Mucosa of rectum (tissue), 2 donors: ENCODE measurements at regions not wholly inside any gene's neighbourhood (a gene's known extent, or its start where the extent isn't known, plus 50 kb on each side); places are given as distances from the start of the nearest gene placed in this dataset.

Experiments used
- H3K27ac ChIP-seq, 2 donors: one replicate each; pipeline ENCODE4 v1.7.0; 2013; ENCODE audit warnings: inconsistent platforms in 2 of 2, low read depth in 2 of 2, low read length in 2 of 2
- H3K27me3 ChIP-seq, 2 donors: one replicate each; pipeline ENCODE4 v1.7.0; 2013; ENCODE audit warnings: low read length in 2 of 2; ENCODE audit not compliant: control insufficient read depth in 2 of 2, insufficient read depth in 2 of 2
- H3K36me3 ChIP-seq, 2 donors: one replicate each; pipeline ENCODE4 v1.7.0; 2013; ENCODE audit warnings: low read length in 2 of 2; ENCODE audit not compliant: control insufficient read depth in 2 of 2, insufficient read depth in 2 of 2
- H3K4me1 ChIP-seq, 2 donors: one replicate each; pipeline ENCODE4 v1.7.0; 2013; ENCODE audit warnings: low read length in 2 of 2, mild to moderate bottlenecking in 1 of 2; ENCODE audit not compliant: control insufficient read depth in 2 of 2, insufficient read depth in 2 of 2
- H3K4me3 ChIP-seq, 2 donors: one replicate each; pipeline ENCODE4 v1.7.0; 2013; ENCODE audit warnings: low read length in 2 of 2
- H3K9ac ChIP-seq, 2 donors: one replicate each; pipeline ENCODE4 v1.7.0; 2013; ENCODE audit warnings: low read length in 2 of 2, low read depth in 1 of 2, mild to moderate bottlenecking in 1 of 2
- H3K9me3 ChIP-seq, 2 donors: one replicate each; pipeline ENCODE4 v1.7.0; 2013; ENCODE audit warnings: low read length in 2 of 2; ENCODE audit not compliant: control insufficient read depth in 2 of 2
- donor health status: healthy.
- donor health status: Normal muscosa, but diverticular disease.

- Histone ChIP-seq H3K27ac (no peak overlapping the region), H3K9me3 (peaks cover 0 to 2% of the 10 kb centered on the region in 2 donors), H3K9ac (no peak overlapping the region), H3K27me3 (no peaks in the 10 kb centered on the region), H3K36me3 (no peaks in the 10 kb centered on the region), H3K4me3 (no peak overlapping the region), H3K4me1 (no peaks in the 10 kb centered on the region)
These were observed 643.6 kb upstream of the SLITRK1 start for GRCh38 chr13:84525865-84526264.

GRCh38 chr13:84524586-84524985 is 642.3 kb upstream of the SLITRK1 start:
- Histone ChIP-seq H3K9me3 (peaks cover 0 to 2% of the 10 kb centered on the region in 2 donors), H3K27ac (no peak overlapping the region), H3K27me3 (no peaks in the 10 kb centered on the region), H3K4me3 (no peak overlapping the region), H3K4me1 (no peaks in the 10 kb centered on the region), H3K9ac (no peak overlapping the region), H3K36me3 (no peaks in the 10 kb centered on the region)

DNA sequence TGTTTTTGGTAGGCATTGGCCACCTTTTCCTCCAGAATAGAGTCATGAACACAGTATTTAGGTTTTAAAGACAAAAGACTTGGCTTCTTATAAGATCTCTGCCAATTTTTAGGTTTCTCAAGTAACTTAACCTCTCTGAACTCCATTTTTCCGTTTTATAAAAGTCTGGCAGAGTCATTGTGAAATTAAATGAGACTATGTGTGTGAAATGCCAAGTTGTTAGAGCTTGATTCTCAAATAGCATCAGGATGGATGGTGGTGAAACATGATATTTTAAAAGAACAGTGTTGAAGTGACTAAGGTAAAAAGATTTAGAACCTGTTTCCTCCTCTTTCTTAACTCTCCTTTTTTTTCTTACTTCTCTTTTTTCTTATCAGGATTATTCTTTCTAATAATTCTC is 617.7 kb upstream of the SLITRK1 start:
- no peaks in the 10 kb centered on the region for H3K27me3 ChIP-seq
- no peak overlapping the region for H3K4me3 ChIP-seq
- H3K9me3 ChIP-seq, result peaks cover 0 to 4% of the 10 kb centered on the region in 2 donors
- H3K36me3 ChIP-seq, result no peaks in the 10 kb centered on the region
- H3K27ac ChIP-seq, result no peak overlapping the region
- H3K4me1 ChIP-seq, result no peaks in the 10 kb centered on the region
- no peak overlapping the region for H3K9ac ChIP-seq

DNA sequence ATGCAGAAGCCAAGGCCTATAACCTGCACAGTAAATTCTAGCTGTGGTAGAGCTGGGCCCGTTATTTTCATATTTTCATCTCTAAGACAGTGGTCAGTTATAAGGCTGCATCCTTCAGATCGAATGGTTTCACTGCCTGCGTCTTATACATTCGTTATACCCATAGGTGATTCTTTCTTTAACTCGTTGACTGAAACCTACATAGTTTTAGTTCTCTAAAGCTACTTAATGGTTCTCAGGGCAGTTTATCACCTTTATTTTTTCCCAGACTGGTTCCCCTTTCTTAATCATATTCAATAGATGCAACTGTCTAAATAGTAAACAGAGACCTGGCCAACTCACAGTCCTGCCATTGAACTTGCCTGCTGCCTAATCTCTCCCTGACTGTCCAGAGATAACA is 615.3 kb upstream of the SLITRK1 start:
- Histone ChIP-seq H3K27me3 (no peaks in the 10 kb centered on the region), H3K4me3 (no peak overlapping the region), H3K4me1 (no peaks in the 10 kb centered on the region), H3K27ac (no peak overlapping the region), H3K36me3 (no peaks in the 10 kb centered on the region), H3K9ac (no peak overlapping the region), H3K9me3 (peaks cover 0 to 4% of the 10 kb centered on the region in 2 donors)

DNA sequence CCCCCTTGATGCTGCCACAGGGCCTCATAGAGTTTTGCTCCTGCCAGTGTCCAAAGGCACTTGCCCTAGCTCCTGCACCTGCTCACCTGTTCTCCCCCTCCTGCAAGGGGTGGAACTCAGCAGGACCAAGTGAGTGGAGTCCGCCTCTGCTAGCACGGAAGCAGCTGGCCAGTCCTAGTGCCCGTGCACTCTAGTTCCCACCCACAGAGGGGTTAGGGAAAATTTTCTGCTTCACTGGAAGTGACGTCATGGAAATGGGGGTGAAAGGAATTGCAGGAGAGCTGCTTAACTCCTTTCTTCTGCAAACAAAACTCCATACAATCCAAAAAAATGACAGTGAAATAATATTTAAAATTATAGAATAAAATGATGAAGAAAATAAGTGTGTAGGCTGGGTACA is 609.7 kb upstream of the SLITRK1 start:
- Histone ChIP-seq H3K4me3 (no peak overlapping the region), H3K27ac (no peak overlapping the region), H3K9ac (no peak overlapping the region), H3K36me3 (no peaks in the 10 kb centered on the region), H3K27me3 (no peaks in the 10 kb centered on the region), H3K9me3 (peaks cover 0 to 3% of the 10 kb centered on the region in 2 donors), H3K4me1 (no peaks in the 10 kb centered on the region)

- no peak overlapping the region for H3K27ac ChIP-seq
- no peak overlapping the region for H3K9ac ChIP-seq
- H3K4me3 ChIP-seq, result no peak overlapping the region
These were observed 605.5 kb upstream of the SLITRK1 start for GRCh38 chr13:84487752-84488151.

DNA sequence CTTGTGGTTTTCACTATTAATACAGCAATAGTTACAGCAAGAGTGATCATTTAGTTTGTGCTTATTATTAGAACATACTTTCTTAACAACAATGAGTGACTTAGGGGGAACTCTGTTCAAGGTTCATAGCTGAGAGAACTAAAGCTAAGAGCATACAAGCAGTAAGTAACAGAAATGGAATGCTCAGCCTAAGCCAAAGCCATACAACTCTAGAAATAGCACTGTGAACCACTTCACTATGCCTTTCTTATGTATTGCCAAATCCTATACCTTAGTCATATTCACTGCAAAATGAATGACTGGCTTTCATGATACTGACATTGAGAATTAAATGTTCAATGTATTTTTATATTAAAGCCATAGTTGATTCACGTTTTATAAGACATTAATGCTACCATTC is 599.7 kb upstream of the SLITRK1 start:
- Histone ChIP-seq H3K9ac (no peak overlapping the region), H3K27ac (no peak overlapping the region), H3K27me3 (no peaks in the 10 kb centered on the region), H3K4me3 (no peak overlapping the region), H3K36me3 (no peaks in the 10 kb centered on the region), H3K4me1 (no peaks in the 10 kb centered on the region), H3K9me3 (no peaks in the 10 kb centered on the region)

More at GRCh38 chr13:84487752-84488151, 605.5 kb upstream of the SLITRK1 start:
- H3K27me3 ChIP-seq, result no peaks in the 10 kb centered on the region
- peaks cover 0 to 3% of the 10 kb centered on the region in 2 donors for H3K9me3 ChIP-seq
- no peaks in the 10 kb centered on the region for H3K4me1 ChIP-seq
- H3K36me3 ChIP-seq, result no peaks in the 10 kb centered on the region

- no peaks in the 10 kb centered on the region for H3K9me3 ChIP-seq
- H3K27me3 ChIP-seq, result no peaks in the 10 kb centered on the region
- H3K36me3 ChIP-seq, result no peaks in the 10 kb centered on the region
- H3K27ac ChIP-seq, result no peak overlapping the region
- H3K9ac ChIP-seq, result no peak overlapping the region
- no peak overlapping the region for H3K4me3 ChIP-seq
- H3K4me1 ChIP-seq, result no peaks in the 10 kb centered on the region
These were observed 597.4 kb upstream of the SLITRK1 start for GRCh38 chr13:84479656-84480055.

- no peak overlapping the region for H3K9ac ChIP-seq
- H3K36me3 ChIP-seq, result no peaks in the 10 kb centered on the region
- no peak overlapping the region for H3K27ac ChIP-seq
- no peaks in the 10 kb centered on the region for H3K27me3 ChIP-seq
- H3K4me1 ChIP-seq, result no peaks in the 10 kb centered on the region
- H3K4me3 ChIP-seq, result no peak overlapping the region
- H3K9me3 ChIP-seq, result peaks cover 0 to 3% of the 10 kb centered on the region in 2 donors
These were observed 588.3 kb upstream of the SLITRK1 start for GRCh38 chr13:84470528-84470927.

DNA sequence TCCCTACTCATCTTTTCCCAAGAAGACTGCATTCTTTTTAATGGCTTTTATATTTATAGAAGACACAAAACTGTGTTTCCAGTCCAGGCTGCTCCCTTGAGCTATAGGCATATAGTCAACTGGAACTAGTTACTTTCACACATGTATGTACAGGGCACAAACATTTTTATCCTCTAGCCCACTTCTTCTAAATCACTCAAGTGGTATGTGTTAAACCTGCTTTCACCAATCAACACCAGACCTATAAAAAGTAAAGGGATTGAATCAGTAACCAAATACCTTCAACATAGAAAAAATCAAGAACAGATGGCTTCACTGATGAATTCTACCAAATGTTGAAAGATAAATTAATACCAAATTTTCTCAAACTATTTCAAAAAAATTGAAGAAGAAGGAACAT is 584.2 kb upstream of the SLITRK1 start:
- no peak overlapping the region for H3K4me3 ChIP-seq
- peaks cover 0 to 3% of the 10 kb centered on the region in 2 donors for H3K9me3 ChIP-seq
- H3K27me3 ChIP-seq, result no peaks in the 10 kb centered on the region
- H3K9ac ChIP-seq, result no peak overlapping the region
- no peaks in the 10 kb centered on the region for H3K36me3 ChIP-seq
- H3K27ac ChIP-seq, result no peak overlapping the region
- no peaks in the 10 kb centered on the region for H3K4me1 ChIP-seq

DNA sequence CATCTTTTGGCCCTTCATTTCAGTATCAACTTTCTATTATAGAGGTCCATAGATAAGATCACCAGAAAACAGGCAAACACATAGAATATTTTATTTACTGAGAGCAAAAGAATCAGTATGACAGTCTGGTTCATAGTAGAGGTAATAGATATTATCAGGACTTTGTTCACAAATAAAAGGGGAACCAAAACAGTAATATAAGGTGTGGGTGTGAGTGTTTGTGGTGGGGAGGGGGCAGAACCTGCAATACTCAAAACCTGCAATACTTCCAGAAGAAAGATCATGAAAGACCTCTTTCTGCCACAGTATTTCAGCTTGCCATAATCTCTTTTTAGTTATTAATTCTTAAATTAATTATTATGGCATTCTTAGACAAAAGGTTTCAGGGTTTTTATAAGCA is 578.7 kb upstream of the SLITRK1 start:
- Histone ChIP-seq H3K4me3 (no peak overlapping the region), H3K36me3 (no peaks in the 10 kb centered on the region), H3K27ac (no peak overlapping the region), H3K27me3 (no peaks in the 10 kb centered on the region), H3K4me1 (no peaks in the 10 kb centered on the region), H3K9ac (no peak overlapping the region), H3K9me3 (peaks cover 0 to 3% of the 10 kb centered on the region in 2 donors)
